OCI-LY1 (cell line): ENCODE measurements at regions not wholly inside any gene's neighbourhood (a gene's known extent, or its start where the extent isn't known, plus 50 kb on each side); places are given as distances from the start of the nearest gene placed in this dataset.

Source experiments
- H2AFZ ChIP-seq: fragments of 200-600 bp; sonication (generic), shearing (Covaris generic); 2 replicates; pipeline ENCODE4 v1.6.0; 2014; ENCODE audit warnings: antibody characterized with exemption, mild to moderate bottlenecking, low read length
- H3F3A ChIP-seq: fragments of 200-600 bp; sonication (generic), shearing (Covaris generic); 2 replicates; pipeline ENCODE4 v1.6.0; 2014; ENCODE audit warnings: mild to moderate bottlenecking, antibody characterized with exemption, low read length, moderate library complexity; ENCODE audit not compliant: insufficient read depth
- H3K27ac ChIP-seq: fragments of 200-600 bp; sonication (generic); 2 replicates; pipeline ENCODE4 v1.5.1; 2014; ENCODE audit warnings: low read length, mixed run types, mild to moderate bottlenecking, low read depth; ENCODE audit not compliant: poor library complexity, severe bottlenecking
- H3K27me3 ChIP-seq: fragments of 200-600 bp; sonication (generic); 2 replicates; pipeline ENCODE4 v1.6.0; 2014; ENCODE audit warnings: antibody characterized with exemption, mild to moderate bottlenecking, low read length, moderate library complexity; ENCODE audit not compliant: insufficient read depth
- H3K36me3 ChIP-seq: fragments of 200-600 bp; sonication (generic); 2 replicates; pipeline ENCODE4 v1.6.1; 2014; ENCODE audit warnings: mild to moderate bottlenecking, antibody characterized with exemption, low read length, moderate library complexity, mixed read lengths; ENCODE audit not compliant: insufficient read depth
- H3K4me1 ChIP-seq: fragments of 200-600 bp; sonication (generic); 2 replicates; pipeline ENCODE4 v1.5.1; 2014; ENCODE audit warnings: mild to moderate bottlenecking, low read length, moderate library complexity; ENCODE audit not compliant: insufficient read depth, severe bottlenecking
- H3K4me2 ChIP-seq: fragments of 200-600 bp; sonication (generic), shearing (Covaris generic); 2 replicates; pipeline ENCODE4 v1.6.1; 2014; ENCODE audit warnings: low read length
- H3K4me3 ChIP-seq: fragments of 200-600 bp; sonication (generic); 2 replicates; pipeline ENCODE4 v1.5.1; 2014; ENCODE audit warnings: low read length, low read depth, mild to moderate bottlenecking, mixed read lengths; ENCODE audit not compliant: poor library complexity, severe bottlenecking
- H3K79me2 ChIP-seq: fragments of 200-600 bp; shearing (Covaris generic); 2 replicates; pipeline ENCODE4 v1.6.1; 2016; ENCODE audit warnings: mixed run types, low read length, mixed read lengths; ENCODE audit not compliant: insufficient read depth
- H3K9ac ChIP-seq: fragments of 200-600 bp; sonication (generic), shearing (Covaris generic); 2 replicates; pipeline ENCODE4 v1.6.1; 2014; ENCODE audit warnings: mild to moderate bottlenecking, low read length, mixed read lengths
- H3K9me2 ChIP-seq: fragments of 200-600 bp; sonication (generic), shearing (Covaris generic); 2 replicates; pipeline ENCODE4 v1.6.1; 2014; ENCODE audit warnings: low read depth, mild to moderate bottlenecking, low read length, mixed read lengths
- H3K9me3 ChIP-seq: fragments of 200-600 bp; shearing (Covaris generic); 2 replicates; pipeline ENCODE4 v1.6.1; 2014; ENCODE audit warnings: low read length, mixed read lengths
- H4K20me1 ChIP-seq: fragments of 200-600 bp; sonication (generic), shearing (Covaris generic); 2 replicates; pipeline ENCODE4 v1.6.0; 2016; ENCODE audit warnings: mild to moderate bottlenecking, low read length; ENCODE audit not compliant: insufficient read depth
- EZH2 ChIP-seq: fragments of 200-600 bp; sonication (generic), shearing (Covaris generic); IDR thresholded peaks from 2 replicates; pipeline ENCODE4 v1.8.0; 2017; ENCODE audit warnings: borderline replicate concordance, mixed run types, mild to moderate bottlenecking, antibody characterized with exemption, low read length, moderate library complexity, mixed read lengths
- TF ChIP-seq, protein P1 (sequence below): fragments of 200-600 bp; sonication (generic), shearing (Covaris generic); IDR thresholded peaks from 2 replicates; pipeline ENCODE4 v1.5.1; 2017; ENCODE audit warnings: mild to moderate bottlenecking, antibody characterized with exemption, low read length, moderate library complexity, mixed read lengths

- Histone ChIP-seq H3K4me1 (no peaks in the 10 kb centered on the region), H3F3A (no peaks in the 10 kb centered on the region), H4K20me1 (no peaks in the 10 kb centered on the region), H3K27me3 (no peaks in the 10 kb centered on the region), H3K27ac (no peak overlapping the region), H3K4me3 (no peak overlapping the region), H3K9ac (no peak overlapping the region), H3K36me3 (no peaks in the 10 kb centered on the region), H2AFZ (no peak overlapping the region), H3K79me2 (no peaks in the 10 kb centered on the region), H3K9me2 (no peaks in the 10 kb centered on the region), H3K9me3 (no peaks in the 10 kb centered on the region), H3K4me2 (no peak overlapping the region)
- no peak for TF ChIP-seq EZH2
- TF ChIP-seq, protein P1, sequence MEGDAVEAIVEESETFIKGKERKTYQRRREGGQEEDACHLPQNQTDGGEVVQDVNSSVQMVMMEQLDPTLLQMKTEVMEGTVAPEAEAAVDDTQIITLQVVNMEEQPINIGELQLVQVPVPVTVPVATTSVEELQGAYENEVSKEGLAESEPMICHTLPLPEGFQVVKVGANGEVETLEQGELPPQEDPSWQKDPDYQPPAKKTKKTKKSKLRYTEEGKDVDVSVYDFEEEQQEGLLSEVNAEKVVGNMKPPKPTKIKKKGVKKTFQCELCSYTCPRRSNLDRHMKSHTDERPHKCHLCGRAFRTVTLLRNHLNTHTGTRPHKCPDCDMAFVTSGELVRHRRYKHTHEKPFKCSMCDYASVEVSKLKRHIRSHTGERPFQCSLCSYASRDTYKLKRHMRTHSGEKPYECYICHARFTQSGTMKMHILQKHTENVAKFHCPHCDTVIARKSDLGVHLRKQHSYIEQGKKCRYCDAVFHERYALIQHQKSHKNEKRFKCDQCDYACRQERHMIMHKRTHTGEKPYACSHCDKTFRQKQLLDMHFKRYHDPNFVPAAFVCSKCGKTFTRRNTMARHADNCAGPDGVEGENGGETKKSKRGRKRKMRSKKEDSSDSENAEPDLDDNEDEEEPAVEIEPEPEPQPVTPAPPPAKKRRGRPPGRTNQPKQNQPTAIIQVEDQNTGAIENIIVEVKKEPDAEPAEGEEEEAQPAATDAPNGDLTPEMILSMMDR = no peak
Observed at GRCh38 chrX:830532-830931, 199.9 kb downstream of the SHOX start.

- no peaks in the 10 kb centered on the region for H4K20me1 ChIP-seq
- H3K79me2 ChIP-seq = no peaks in the 10 kb centered on the region
- H3K9me2 ChIP-seq = no peaks in the 10 kb centered on the region
- H2AFZ ChIP-seq = no peak overlapping the region
- H3K36me3 ChIP-seq = no peaks in the 10 kb centered on the region
- H3K4me3 ChIP-seq = no peak overlapping the region
- no peaks in the 10 kb centered on the region for H3K4me1 ChIP-seq
- H3F3A ChIP-seq = no peaks in the 10 kb centered on the region
- no peak overlapping the region for H3K4me2 ChIP-seq
- no peaks in the 10 kb centered on the region for H3K27me3 ChIP-seq
- TF ChIP-seq EZH2 = no peak
- TF ChIP-seq, protein P1 = no peak
- H3K27ac ChIP-seq = no peak overlapping the region
- H3K9ac ChIP-seq = no peak overlapping the region
- H3K9me3 ChIP-seq = no peaks in the 10 kb centered on the region
Observed at GRCh38 chrX:829145-829544, 198.6 kb downstream of the SHOX start.

- Histone ChIP-seq H3F3A (no peaks in the 10 kb centered on the region), H3K79me2 (no peaks in the 10 kb centered on the region), H3K4me1 (no peaks in the 10 kb centered on the region), H4K20me1 (no peaks in the 10 kb centered on the region), H3K9me2 (no peaks in the 10 kb centered on the region), H3K27ac (no peak overlapping the region), H3K36me3 (no peaks in the 10 kb centered on the region), H2AFZ (no peak overlapping the region), H3K27me3 (no peaks in the 10 kb centered on the region), H3K4me3 (no peak overlapping the region), H3K9me3 (no peaks in the 10 kb centered on the region), H3K9ac (no peak overlapping the region), H3K4me2 (no peak overlapping the region)
- TF ChIP-seq, protein P1 = no peak
- TF ChIP-seq EZH2 = no peak
Observed at GRCh38 chrX:828411-828959, 197.9 kb downstream of the SHOX start.
